ENCODE measurements at regions not wholly inside any gene's neighbourhood (a gene's known extent, or its start where the extent isn't known, plus 50 kb on each side); places are given as distances from the start of the nearest gene placed in this dataset.

DNA sequence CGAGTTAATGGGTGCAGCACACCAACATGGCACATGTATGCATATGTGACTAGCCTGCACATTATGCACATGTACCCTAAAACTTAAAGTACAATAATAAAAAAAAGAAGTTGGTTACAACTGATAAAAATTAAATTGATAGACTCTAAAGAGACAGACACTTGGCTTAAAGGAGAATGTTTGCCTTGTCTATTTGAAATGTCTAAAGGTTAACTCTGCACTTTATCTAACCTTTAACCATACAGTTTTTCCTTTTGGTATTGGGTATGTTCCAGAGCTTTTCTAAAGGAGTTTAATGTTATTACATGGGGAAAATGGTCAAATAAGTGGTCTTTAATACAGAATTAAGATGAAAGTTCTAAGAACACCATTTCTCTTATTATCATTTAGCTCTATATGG, 145.1 kb upstream of the HCCS start:
- in situ Hi-C loops (cut with HindIII; ENCODE audit: low sequenced_read_pairs) = no loop called here
- DNase-seq (ENCODE audit: low read depth, low spot score) = no peak

DNA sequence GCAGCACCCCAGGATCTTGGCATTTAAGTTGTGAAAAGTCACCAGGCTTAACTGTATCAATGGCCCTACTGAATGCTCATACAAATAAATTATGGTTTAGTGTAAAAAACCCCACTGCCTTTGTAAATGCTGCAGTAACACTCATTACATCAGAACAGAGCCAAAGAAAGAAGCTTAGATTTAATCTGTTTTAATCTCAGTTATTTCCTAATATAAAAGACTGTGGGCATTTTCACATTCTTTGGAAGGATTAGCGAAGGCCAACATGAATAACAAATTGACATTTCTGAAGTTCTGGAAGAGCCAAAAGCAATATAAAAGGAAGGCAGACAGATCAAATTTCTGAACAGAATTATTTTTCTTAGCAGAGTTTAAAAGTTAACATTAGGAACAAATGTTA, 140.0 kb upstream of the HCCS start:
- in situ Hi-C loops (cut with HindIII; ENCODE audit: low sequenced_read_pairs) = no loop called here
- TF ChIP-seq, protein P1, sequence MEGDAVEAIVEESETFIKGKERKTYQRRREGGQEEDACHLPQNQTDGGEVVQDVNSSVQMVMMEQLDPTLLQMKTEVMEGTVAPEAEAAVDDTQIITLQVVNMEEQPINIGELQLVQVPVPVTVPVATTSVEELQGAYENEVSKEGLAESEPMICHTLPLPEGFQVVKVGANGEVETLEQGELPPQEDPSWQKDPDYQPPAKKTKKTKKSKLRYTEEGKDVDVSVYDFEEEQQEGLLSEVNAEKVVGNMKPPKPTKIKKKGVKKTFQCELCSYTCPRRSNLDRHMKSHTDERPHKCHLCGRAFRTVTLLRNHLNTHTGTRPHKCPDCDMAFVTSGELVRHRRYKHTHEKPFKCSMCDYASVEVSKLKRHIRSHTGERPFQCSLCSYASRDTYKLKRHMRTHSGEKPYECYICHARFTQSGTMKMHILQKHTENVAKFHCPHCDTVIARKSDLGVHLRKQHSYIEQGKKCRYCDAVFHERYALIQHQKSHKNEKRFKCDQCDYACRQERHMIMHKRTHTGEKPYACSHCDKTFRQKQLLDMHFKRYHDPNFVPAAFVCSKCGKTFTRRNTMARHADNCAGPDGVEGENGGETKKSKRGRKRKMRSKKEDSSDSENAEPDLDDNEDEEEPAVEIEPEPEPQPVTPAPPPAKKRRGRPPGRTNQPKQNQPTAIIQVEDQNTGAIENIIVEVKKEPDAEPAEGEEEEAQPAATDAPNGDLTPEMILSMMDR (IDR thresholded peaks at IDR 0.05; ENCODE audit: low read depth, low read length) = no peak
- no peak overlapping the region for H3K4me3 ChIP-seq (ENCODE audit: low read depth, low read length)
- peak; percentile 18 for DNase-seq (ENCODE audit: low read depth, low spot score)

More for the DNA sequence above, 145.1 kb upstream of the HCCS start:
- H3K4me3 ChIP-seq (ENCODE audit: low read depth, low read length) = no peak overlapping the region
- TF ChIP-seq, protein P1 (IDR thresholded peaks at IDR 0.05; ENCODE audit: low read depth, low read length) = no peak

DNA sequence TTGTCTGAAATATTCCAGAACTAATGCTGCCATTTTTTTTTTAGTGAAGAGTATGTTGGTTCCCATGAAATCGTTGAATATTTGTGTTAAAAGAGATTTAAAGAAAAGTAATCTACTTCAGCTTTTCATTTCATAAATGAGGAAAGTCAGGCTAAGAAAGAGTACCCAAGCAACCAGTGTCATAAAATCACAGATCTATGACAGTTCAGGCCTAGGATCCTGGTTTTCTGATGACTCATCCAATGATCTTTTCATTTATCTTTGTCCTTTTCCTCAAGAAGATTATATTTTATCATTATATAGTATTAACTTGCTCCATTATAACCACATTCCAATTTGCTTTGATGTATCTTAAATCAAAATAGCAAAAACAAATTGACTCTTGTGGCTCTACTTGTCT, 139.4 kb upstream of the HCCS start:
- TF ChIP-seq, protein P1 (IDR thresholded peaks at IDR 0.05; ENCODE audit: low read depth, low read length) = no peak
- H3K4me3 ChIP-seq (ENCODE audit: low read depth, low read length) = no peak overlapping the region
- in situ Hi-C loops (cut with HindIII; ENCODE audit: low sequenced_read_pairs) = no loop called here
- no peak for DNase-seq (ENCODE audit: low read depth, low spot score)

DNA sequence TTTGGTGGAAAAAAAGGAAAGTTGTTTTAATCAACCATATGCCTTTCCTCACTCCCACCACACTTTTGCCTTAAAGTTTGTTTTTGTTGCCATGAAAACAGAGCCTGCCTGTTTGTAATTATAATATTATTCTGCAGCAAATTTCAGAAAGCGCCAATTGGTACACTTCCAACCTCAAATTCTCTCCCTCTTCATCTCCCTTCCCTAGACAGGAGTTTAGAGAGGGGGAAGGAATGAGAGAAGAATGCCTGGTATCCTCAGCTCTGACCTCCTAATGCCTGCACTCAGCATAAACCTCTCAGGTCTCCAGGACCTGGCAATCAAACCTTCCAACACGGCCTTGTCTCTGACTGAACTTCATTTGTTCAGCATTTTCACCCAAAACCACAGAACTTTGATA, 138.4 kb upstream of the HCCS start:
- TF ChIP-seq, protein P1 (IDR thresholded peaks at IDR 0.05; ENCODE audit: low read depth, low read length) = no peak
- in situ Hi-C loops (cut with HindIII; ENCODE audit: low sequenced_read_pairs) = no loop called here
- peak; percentile 26 for DNase-seq (ENCODE audit: low read depth, low spot score)
- H3K4me3 ChIP-seq (ENCODE audit: low read depth, low read length) = no peak overlapping the region

DNA sequence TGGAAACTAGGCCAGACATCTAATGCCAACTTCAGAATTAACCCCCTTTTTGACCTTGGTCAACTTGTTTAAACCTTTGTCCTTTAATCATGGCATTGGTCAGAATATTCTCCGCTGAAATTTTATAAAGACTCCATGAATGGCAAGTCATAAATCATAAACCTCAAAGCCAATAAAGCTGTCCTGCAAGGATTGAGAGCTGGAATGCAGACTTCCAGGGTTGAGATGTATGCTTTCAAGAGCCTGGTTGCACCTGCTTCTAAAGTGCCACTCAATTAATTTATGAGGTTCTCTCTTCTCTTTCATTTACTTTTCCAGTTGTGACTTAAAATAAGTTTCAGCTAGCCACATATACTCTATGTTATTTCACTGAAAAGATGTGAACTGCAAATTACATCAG, 136.2 kb upstream of the HCCS start:
- TF ChIP-seq, protein P1 (IDR thresholded peaks at IDR 0.05; ENCODE audit: low read depth, low read length) = no peak
- in situ Hi-C loops (cut with HindIII; ENCODE audit: low sequenced_read_pairs) = no loop called here

DNA sequence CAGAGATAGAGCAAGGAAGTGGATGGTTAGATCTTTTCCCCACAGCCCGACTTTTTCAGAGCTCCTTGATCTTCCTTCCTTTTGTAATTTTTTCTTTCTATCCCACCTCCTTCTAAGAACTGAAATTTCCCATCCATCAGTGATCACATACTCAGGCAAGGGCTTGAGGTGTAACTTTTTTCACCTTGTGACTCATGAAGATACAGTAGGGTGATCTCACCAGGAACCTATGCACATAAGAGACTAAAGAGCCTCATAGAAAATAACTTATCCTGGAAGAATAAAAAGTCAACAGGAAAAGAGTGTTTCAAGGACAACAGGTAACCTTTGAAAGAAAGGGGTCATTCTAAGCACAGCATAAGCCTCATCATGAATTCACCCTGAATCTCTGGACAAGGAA, 131.2 kb upstream of the HCCS start:
- TF ChIP-seq, protein P1 (IDR thresholded peaks at IDR 0.05; ENCODE audit: low read depth, low read length) = no peak
- in situ Hi-C loops (cut with HindIII; ENCODE audit: low sequenced_read_pairs) = no loop called here
- no peak overlapping the region for H3K4me3 ChIP-seq (ENCODE audit: low read depth, low read length)
- no peak for DNase-seq (ENCODE audit: low read depth, low spot score)

More for the DNA sequence above, 136.2 kb upstream of the HCCS start:
- H3K4me3 ChIP-seq (ENCODE audit: low read depth, low read length) = no peak overlapping the region
- DNase-seq (ENCODE audit: low read depth, low spot score) = no peak

DNA sequence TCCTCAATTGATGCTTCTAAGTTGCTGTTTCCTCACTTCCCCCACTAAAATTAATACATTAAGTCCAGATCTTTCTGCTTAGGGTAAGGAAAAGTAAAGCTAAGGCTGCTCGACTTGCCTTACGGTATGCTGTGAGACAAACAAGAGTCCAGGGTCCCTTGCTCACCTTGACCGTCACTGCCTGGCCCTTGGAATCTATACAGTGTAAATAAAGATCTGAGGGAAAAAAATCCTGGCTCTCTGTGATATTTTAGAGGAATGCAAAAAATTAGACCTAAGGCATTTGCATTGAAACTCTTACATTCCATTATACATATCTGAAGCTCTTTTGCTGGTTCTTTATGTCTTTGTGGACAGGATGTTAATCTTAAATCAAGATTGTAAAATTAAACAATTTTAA, 129.6 kb upstream of the HCCS start:
- H3K4me3 ChIP-seq (ENCODE audit: low read depth, low read length) = no peak overlapping the region
- no peak for DNase-seq (ENCODE audit: low read depth, low spot score)
- TF ChIP-seq, protein P1 (IDR thresholded peaks at IDR 0.05; ENCODE audit: low read depth, low read length) = no peak
- in situ Hi-C loops (cut with HindIII; ENCODE audit: low sequenced_read_pairs) = no loop called here
